ENCODE measurements at regions not wholly inside any gene's neighbourhood (a gene's known extent, or its start where the extent isn't known, plus 50 kb on each side); places are given as distances from the start of the nearest gene placed in this dataset.

DNA sequence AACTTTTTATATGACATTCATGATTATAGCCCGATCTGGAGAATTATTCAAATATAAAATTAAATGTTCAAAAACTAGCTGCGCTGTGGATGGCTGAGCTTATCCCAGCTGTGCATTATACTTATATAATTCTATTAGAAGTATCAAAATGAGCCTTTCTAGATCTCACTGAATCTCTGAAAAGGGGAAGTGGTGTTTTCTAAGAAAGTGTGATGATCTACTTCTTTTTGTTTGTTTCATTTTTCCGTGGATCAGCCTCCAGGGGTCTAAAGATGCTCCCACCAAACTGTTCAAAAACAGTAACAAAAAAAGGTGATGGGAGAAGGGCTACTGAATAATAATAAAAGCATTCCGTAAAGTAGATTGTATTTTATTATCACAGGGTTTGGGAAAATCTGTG is 411.3 kb upstream of the PSMD7 start:
- TF ChIP-seq, protein P1, sequence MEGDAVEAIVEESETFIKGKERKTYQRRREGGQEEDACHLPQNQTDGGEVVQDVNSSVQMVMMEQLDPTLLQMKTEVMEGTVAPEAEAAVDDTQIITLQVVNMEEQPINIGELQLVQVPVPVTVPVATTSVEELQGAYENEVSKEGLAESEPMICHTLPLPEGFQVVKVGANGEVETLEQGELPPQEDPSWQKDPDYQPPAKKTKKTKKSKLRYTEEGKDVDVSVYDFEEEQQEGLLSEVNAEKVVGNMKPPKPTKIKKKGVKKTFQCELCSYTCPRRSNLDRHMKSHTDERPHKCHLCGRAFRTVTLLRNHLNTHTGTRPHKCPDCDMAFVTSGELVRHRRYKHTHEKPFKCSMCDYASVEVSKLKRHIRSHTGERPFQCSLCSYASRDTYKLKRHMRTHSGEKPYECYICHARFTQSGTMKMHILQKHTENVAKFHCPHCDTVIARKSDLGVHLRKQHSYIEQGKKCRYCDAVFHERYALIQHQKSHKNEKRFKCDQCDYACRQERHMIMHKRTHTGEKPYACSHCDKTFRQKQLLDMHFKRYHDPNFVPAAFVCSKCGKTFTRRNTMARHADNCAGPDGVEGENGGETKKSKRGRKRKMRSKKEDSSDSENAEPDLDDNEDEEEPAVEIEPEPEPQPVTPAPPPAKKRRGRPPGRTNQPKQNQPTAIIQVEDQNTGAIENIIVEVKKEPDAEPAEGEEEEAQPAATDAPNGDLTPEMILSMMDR (conservative IDR thresholded peaks at IDR 0.05; ENCODE audit: low read length), result no peak
- TF ChIP-seq EZH2phosphoT487 (IDR thresholded peaks at IDR 0.05; ENCODE audit: borderline replicate concordance, low read depth, low read length), result no peak

All from OCI-LY7 (cell line).